Mucosa of descending colon (tissue), 3 donors: ENCODE measurements at regions not wholly inside any gene's neighbourhood (a gene's known extent, or its start where the extent isn't known, plus 50 kb on each side); places are given as distances from the start of the nearest gene placed in this dataset.

Experiments used
- ATAC-seq: fragments of 200-7000 bp; cut with Tn5 transposase; one replicate; pipeline ENCODE4 v1.9.1; 2020; ENCODE audit warnings: mild to moderate bottlenecking, moderate library complexity
- DNase-seq, 3 donors: peaks; one replicate each; pipeline ENCODE4 v3.0.0-alpha.2; 2020
- H3K36me3 ChIP-seq: fragments of 200-600 bp; one replicate; pipeline ENCODE4 v1.8.0; 2021; ENCODE audit warnings: low read depth, mild to moderate bottlenecking
- H3K4me1 ChIP-seq: fragments of 200-600 bp; one replicate; pipeline ENCODE4 v1.8.0; 2021; ENCODE audit warnings: low read depth, mild to moderate bottlenecking
- H3K4me3 ChIP-seq: fragments of 200-600 bp; one replicate; pipeline ENCODE4 v1.8.0; 2021; ENCODE audit warnings: mild to moderate bottlenecking
- H3K9me3 ChIP-seq: fragments of 200-600 bp; one replicate; pipeline ENCODE4 v1.8.0; 2021; ENCODE audit warnings: mild to moderate bottlenecking
- CTCF ChIP-seq: fragments of 200-600 bp; IDR thresholded peaks from one replicate; pipeline ENCODE4 v1.8.0; 2022; ENCODE audit warnings: antibody characterized with exemption, mild to moderate bottlenecking
- intact Hi-C, 2 donors: fragments of 100-400 bp; cut with DNase I in 1 of 2; cut with micrococcal nuclease in 1 of 2; formaldehyde crosslinking; loops; one replicate each; pipeline versions ENCODE4 v1.11.0 to v1.11.1; 2022; cut with DNase I, micrococcal nuclease
- donor health status: DM: no; HTN: no; CAD: no; lungs with moderate emphysema.
- donor health status: DM: no; HTN: no; CAD: no.
- donor health status: DM: no; HTN: yes; CAD: no.

GRCh38 chr3:146746190-146746589 lies 141.0 kb upstream of the PLSCR5 start:
- TF ChIP-seq CTCF, result no peak
- no peak for DNase-seq
- Histone ChIP-seq H3K9me3 (no peaks in the 10 kb centered on the region), H3K4me1 (no peaks in the 10 kb centered on the region), H3K4me3 (no peak overlapping the region), H3K36me3 (no peaks in the 10 kb centered on the region)
- no peak for ATAC-seq
- intact Hi-C loops, result loop anchor here in 1 of 2 donors (10.0 kb wide), 1 partner anchor 449 kb away; no protein-coding TSS in a partner anchor

GRCh38 chr3:146739203-146739671 lies 134.1 kb upstream of the PLSCR5 start:
- ATAC-seq (no peak), DNase-seq (no peak)
- no peaks in the 10 kb centered on the region for H3K4me1 ChIP-seq
- no peak for TF ChIP-seq CTCF
- intact Hi-C loops, result no loop called here
- H3K36me3 ChIP-seq, result no peaks in the 10 kb centered on the region
- H3K4me3 ChIP-seq, result no peak overlapping the region
- no peaks in the 10 kb centered on the region for H3K9me3 ChIP-seq

GRCh38 chr3:146732325-146732724 lies 127.2 kb upstream of the PLSCR5 start:
- TF ChIP-seq CTCF, result no peak
- no peak for ATAC-seq
- Histone ChIP-seq H3K4me3 (no peak overlapping the region), H3K4me1 (no peaks in the 10 kb centered on the region), H3K9me3 (no peaks in the 10 kb centered on the region), H3K36me3 (no peaks in the 10 kb centered on the region)
- intact Hi-C loops, result no loop called here
- no peak for DNase-seq

- DNase-seq (no peak), ATAC-seq (no peak)
- Histone ChIP-seq H3K9me3 (no peaks in the 10 kb centered on the region), H3K4me1 (no peaks in the 10 kb centered on the region), H3K36me3 (no peaks in the 10 kb centered on the region), H3K4me3 (no peak overlapping the region)
- TF ChIP-seq CTCF, result no peak
- intact Hi-C loops, result no loop called here
Observed at GRCh38 chr3:146715170-146715569, 110.0 kb upstream of the PLSCR5 start.

- TF ChIP-seq CTCF, result no peak
- ATAC-seq (no peak), DNase-seq (no peak)
- Histone ChIP-seq H3K4me1 (no peaks in the 10 kb centered on the region), H3K4me3 (no peak overlapping the region), H3K9me3 (no peaks in the 10 kb centered on the region), H3K36me3 (no peaks in the 10 kb centered on the region)
- intact Hi-C loops, result no loop called here
Observed at GRCh38 chr3:146712806-146713205, 107.7 kb upstream of the PLSCR5 start.

GRCh38 chr3:146709969-146710368 lies 104.8 kb upstream of the PLSCR5 start:
- intact Hi-C loops, result no loop called here
- no peak for TF ChIP-seq CTCF
- Histone ChIP-seq H3K9me3 (no peaks in the 10 kb centered on the region), H3K4me3 (no peak overlapping the region), H3K4me1 (no peaks in the 10 kb centered on the region), H3K36me3 (no peaks in the 10 kb centered on the region)
- DNase-seq (no peak), ATAC-seq (no peak)
